ENCODE measurements at regions not wholly inside any gene's neighbourhood (a gene's known extent, or its start where the extent isn't known, plus 50 kb on each side); places are given as distances from the start of the nearest gene placed in this dataset.

- no peak overlapping the region for H3K27ac Mint-ChIP-seq
- no peak for DNase-seq
- intact Hi-C loops (cut with DNase I, micrococcal nuclease), result no loop called here
- H3K9me3 Mint-ChIP-seq, result peaks cover under 1% of the 10 kb centered on the region
- no peak for ATAC-seq (ENCODE audit: poor library complexity)
- Histone ChIP-seq H3K27ac (ENCODE audit: low read depth in 1 of 2, low read length in 2 of 2) (no peak overlapping the region), H3K27me3 (ENCODE audit: control insufficient read depth in 1 of 2, insufficient read depth in 2 of 2, low read length in 2 of 2) (no peaks in the 10 kb centered on the region), H3K4me1 (ENCODE audit: insufficient read depth, low read length) (no peaks in the 10 kb centered on the region), H3K36me3 (ENCODE audit: insufficient read depth, low read length) (no peaks in the 10 kb centered on the region), H3K4me3 (ENCODE audit: low read length) (no peak overlapping the region), H3K9me3 (ENCODE audit: control insufficient read depth in 1 of 2, insufficient read depth in 1 of 2, low read length in 2 of 2) (no peaks in the 10 kb centered on the region)
- POLR2A ChIA-PET, result no interaction called here
- H3K4me3 Mint-ChIP-seq, result no peak overlapping the region
- no peaks in the 10 kb centered on the region for H3K27me3 Mint-ChIP-seq
- no peak for TF ChIP-seq CTCF (IDR thresholded peaks at IDR 0.05)
- no peaks in the 10 kb centered on the region for H3K36me3 Mint-ChIP-seq (ENCODE audit: low read depth)
- H3K4me1 Mint-ChIP-seq (ENCODE audit: low read depth), result no peaks in the 10 kb centered on the region
- CTCF ChIA-PET, result no interaction called here
Observed at GRCh38 chr1:82181846-82182245, 381.1 kb downstream of the ADGRL2 start.

- no peak for TF ChIP-seq CTCF (IDR thresholded peaks at IDR 0.05)
- no peak for DNase-seq
- POLR2A ChIA-PET, result no interaction called here
- ATAC-seq (ENCODE audit: poor library complexity), result no peak
- Histone ChIP-seq H3K27me3 (ENCODE audit: control insufficient read depth in 1 of 2, insufficient read depth in 2 of 2, low read length in 2 of 2) (no peaks in the 10 kb centered on the region), H3K36me3 (ENCODE audit: insufficient read depth, low read length) (no peaks in the 10 kb centered on the region), H3K27ac (ENCODE audit: low read depth in 1 of 2, low read length in 2 of 2) (no peak overlapping the region), H3K4me1 (ENCODE audit: insufficient read depth, low read length) (no peaks in the 10 kb centered on the region), H3K4me3 (ENCODE audit: low read length) (no peak overlapping the region), H3K9me3 (ENCODE audit: control insufficient read depth in 1 of 2, insufficient read depth in 1 of 2, low read length in 2 of 2) (no peaks in the 10 kb centered on the region)
- Mint-ChIP-seq H3K4me1 (ENCODE audit: low read depth) (no peaks in the 10 kb centered on the region), H3K4me3 (no peak overlapping the region), H3K27ac (no peak overlapping the region), H3K9me3 (no peaks in the 10 kb centered on the region), H3K27me3 (no peaks in the 10 kb centered on the region), H3K36me3 (ENCODE audit: low read depth) (no peaks in the 10 kb centered on the region)
- intact Hi-C loops (cut with DNase I, micrococcal nuclease), result no loop called here
- CTCF ChIA-PET, result no interaction called here
Observed at GRCh38 chr1:82179131-82179530, 378.4 kb downstream of the ADGRL2 start.

- CTCF ChIA-PET, result no interaction called here
- no peak for ATAC-seq (ENCODE audit: poor library complexity)
- no peak overlapping the region for H3K27ac Mint-ChIP-seq
Observed at GRCh38 chr1:82177192-82177591, 376.5 kb downstream of the ADGRL2 start.

More at GRCh38 chr1:82177192-82177591, 376.5 kb downstream of the ADGRL2 start:
- no peaks in the 10 kb centered on the region for H3K36me3 Mint-ChIP-seq (ENCODE audit: low read depth)
- Histone ChIP-seq H3K27ac (ENCODE audit: low read depth in 1 of 2, low read length in 2 of 2) (no peak overlapping the region), H3K27me3 (ENCODE audit: control insufficient read depth in 1 of 2, insufficient read depth in 2 of 2, low read length in 2 of 2) (no peaks in the 10 kb centered on the region), H3K9me3 (ENCODE audit: control insufficient read depth in 1 of 2, insufficient read depth in 1 of 2, low read length in 2 of 2) (no peaks in the 10 kb centered on the region), H3K4me1 (ENCODE audit: insufficient read depth, low read length) (no peaks in the 10 kb centered on the region), H3K4me3 (ENCODE audit: low read length) (no peak overlapping the region), H3K36me3 (ENCODE audit: insufficient read depth, low read length) (no peaks in the 10 kb centered on the region)
- POLR2A ChIA-PET, result no interaction called here
- no peak for TF ChIP-seq CTCF (IDR thresholded peaks at IDR 0.05)
- DNase-seq, result no peak
- no peaks in the 10 kb centered on the region for H3K9me3 Mint-ChIP-seq
- intact Hi-C loops (cut with DNase I, micrococcal nuclease), result no loop called here
- H3K4me3 Mint-ChIP-seq, result no peak overlapping the region
- H3K27me3 Mint-ChIP-seq, result no peaks in the 10 kb centered on the region
- H3K4me1 Mint-ChIP-seq (ENCODE audit: low read depth), result no peaks in the 10 kb centered on the region
